Stimulated activated CD4-positive, alpha-beta T cell treated with anti-CD3 and anti-CD28 coated beads, Interleukin-1b, Interleukin-23, amount 100 ng/mL, for 48 hours (primary cell): ENCODE measurements at regions not wholly inside any gene's neighbourhood (a gene's known extent, or its start where the extent isn't known, plus 50 kb on each side); places are given as distances from the start of the nearest gene placed in this dataset.

Source experiments
- DNase-seq: peaks from one replicate; pipeline ENCODE4 v3.0.0-alpha.2; 2020

GRCh38 chr10:63749915-63750314 lies 228.7 kb downstream of the REEP3 start:
- no peak for DNase-seq

- no peak for DNase-seq
Measured at GRCh38 chr10:63751836-63752235, 230.6 kb downstream of the REEP3 start.

GRCh38 chr10:63752318-63752717 lies 231.1 kb downstream of the REEP3 start:
- DNase-seq, result no peak

GRCh38 chr10:63753808-63754207 lies 232.6 kb downstream of the REEP3 start:
- DNase-seq, result no peak

- no peak for DNase-seq
Measured at GRCh38 chr10:63755441-63755840, 234.2 kb downstream of the REEP3 start.

- DNase-seq, result no peak
Measured at GRCh38 chr10:63757067-63757466, 235.9 kb downstream of the REEP3 start.

GRCh38 chr10:63758080-63758479 lies 236.9 kb downstream of the REEP3 start:
- DNase-seq, result no peak

- no peak for DNase-seq
Measured at GRCh38 chr10:63759335-63759734, 238.1 kb downstream of the REEP3 start.

GRCh38 chr10:63760034-63760707 lies 239.0 kb downstream of the REEP3 start:
- DNase-seq, result no peak

- no peak for DNase-seq
Measured at GRCh38 chr10:63760708-63761047, 239.5 kb downstream of the REEP3 start.

- no peak for DNase-seq
Measured at GRCh38 chr10:63761243-63761642, 240.0 kb downstream of the REEP3 start.

- DNase-seq, result no peak
Measured at GRCh38 chr10:63763744-63764143, 242.5 kb downstream of the REEP3 start.

- no peak for DNase-seq
Measured at GRCh38 chr10:63765126-63765525, 243.9 kb downstream of the REEP3 start.

GRCh38 chr10:63766745-63767137 lies 245.5 kb downstream of the REEP3 start:
- DNase-seq, result no peak

GRCh38 chr10:63767138-63767801 lies 246.1 kb downstream of the REEP3 start:
- DNase-seq, result no peak

GRCh38 chr10:63769367-63769766 lies 248.2 kb downstream of the REEP3 start:
- no peak for DNase-seq

- DNase-seq, result no peak
Measured at GRCh38 chr10:63770523-63770922, 249.3 kb downstream of the REEP3 start.

GRCh38 chr10:63772491-63772890 lies 251.3 kb downstream of the REEP3 start:
- no peak for DNase-seq

- DNase-seq, result no peak
Measured at GRCh38 chr10:63773106-63773505, 251.9 kb downstream of the REEP3 start.

- DNase-seq, result no peak
Measured at GRCh38 chr10:63773962-63774361, 252.8 kb downstream of the REEP3 start.

- no peak for DNase-seq
Measured at GRCh38 chr10:63780101-63780500, 258.9 kb downstream of the REEP3 start.

GRCh38 chr10:63781226-63781625 lies 260.0 kb downstream of the REEP3 start:
- no peak for DNase-seq

- DNase-seq, result no peak
Measured at GRCh38 chr10:63783882-63784281, 262.7 kb downstream of the REEP3 start.

GRCh38 chr10:63788152-63788821 lies 267.1 kb downstream of the REEP3 start:
- DNase-seq, result no peak
